HepG2 (cell line): ENCODE measurements at regions not wholly inside any gene's neighbourhood (a gene's known extent, or its start where the extent isn't known, plus 50 kb on each side); places are given as distances from the start of the nearest gene placed in this dataset.

Experiments used
- ATAC-seq: fragments of 200-7000 bp; cut with Tn5 transposase; 3 replicates; pipeline ENCODE4 v1.9.1; 2020; ENCODE audit warnings: mild to moderate bottlenecking, moderate library complexity
- BruUV-seq: library from RNA; stranded (reverse); fragments of 400-500 nt; replicated peaks from 2 replicates; lab custom pipeline; 2021; lab: Mats Ljungman, UMichigan
- CTCF ChIA-PET: fragments of 300-600 bp; formaldehyde crosslinking; extraction: SDS; loops from one replicate; lab custom pipeline; 2021; ENCODE audit warnings: low total read pairs, inconsistent platforms, low intra/inter-chr PET ratio; lab: Yijun Ruan, JAX
- POLR2A ChIA-PET: fragments of 350-600 bp; sonication (Branson Sonifier 250); formaldehyde crosslinking; loops from one replicate; lab custom pipeline; 2020; ENCODE audit warnings: antibody characterized with exemption, inconsistent platforms; lab: Yijun Ruan, JAX
- DNase-seq: peaks from one replicate; pipeline ENCODE4 v3.0.0-alpha.2; 2015; ENCODE audit warnings: low spot score
- FAIRE-seq: peaks from 3 replicates; lab custom pipeline; 2011; peaks lifted over from hg19 to GRCh38; lab: Jason Lieb, UNC
- H2AFZ ChIP-seq: one replicate; pipeline ENCODE4 v1.6.1; 2011; ENCODE audit warnings: low read length, inconsistent platforms
- H3K27ac ChIP-seq: fragments of 300-600 bp; 3 replicates; pipeline ENCODE4 v1.8.0; 2011; ENCODE audit warnings: mixed run types, mild to moderate bottlenecking, mixed read lengths, low read length, inconsistent platforms; ENCODE audit not compliant: insufficient read depth; ENCODE audit errors: extremely low read length
- H3K27me3 ChIP-seq, 2 experiments: fragments of 200-600 bp in 1 of 2; 2 replicates in 1 of 2; 3 replicates in 1 of 2; pipeline versions ENCODE4 v1.6.0 to v1.8.0; 2011; ENCODE audit warnings: low read length in 2 of 2, mild to moderate bottlenecking in 2 of 2, moderate library complexity in 2 of 2, inconsistent platforms in 1 of 2; ENCODE audit not compliant: insufficient read depth in 2 of 2, control insufficient read depth in 1 of 2
- H3K36me3 ChIP-seq, 2 experiments: fragments of 200-600 bp in 1 of 2; replicated peaks in 1 of 2; 2 replicates in 1 of 2; 3 replicates in 1 of 2; pipeline versions ENCODE4 v1.5.1 to v1.8.0; 2011; ENCODE audit warnings: low read length in 2 of 2, inconsistent platforms in 1 of 2; ENCODE audit not compliant: insufficient read depth in 2 of 2, control insufficient read depth in 1 of 2
- H3K4me1 ChIP-seq: 2 replicates; pipeline ENCODE4 v1.5.1; 2012; ENCODE audit warnings: low read length, inconsistent platforms; ENCODE audit not compliant: insufficient read depth
- H3K4me2 ChIP-seq: 2 replicates; pipeline ENCODE4 v1.6.0; 2011; ENCODE audit warnings: low read depth, low read length, inconsistent platforms
- H3K4me3 ChIP-seq, 3 experiments: fragments of 200-600 bp in 1 of 3; sonication (generic), shearing (Covaris generic) in 1 of 3; replicated peaks in 1 of 3; 2 replicates each; pipeline ENCODE4 v1.5.1; 2011 to 2016; ENCODE audit warnings: low read length in 3 of 3, inconsistent platforms in 2 of 3, low read depth in 2 of 3, mild to moderate bottlenecking in 2 of 3, control low read depth in 1 of 3, mixed read lengths in 1 of 3; ENCODE audit not compliant: insufficient read depth in 1 of 3
- H3K79me2 ChIP-seq: one replicate; pipeline ENCODE4 v1.6.1; 2011; ENCODE audit warnings: low read length, inconsistent platforms; ENCODE audit not compliant: insufficient read depth
- H3K9ac ChIP-seq: 2 replicates; pipeline ENCODE4 v1.6.0; 2011; ENCODE audit warnings: mild to moderate bottlenecking, low read depth, low read length, inconsistent platforms; ENCODE audit not compliant: insufficient read depth
- H3K9me3 ChIP-seq: 2 replicates; pipeline ENCODE4 v1.5.1; 2012; ENCODE audit warnings: mild to moderate bottlenecking, low read length
- H4K20me1 ChIP-seq: 2 replicates; pipeline ENCODE4 v1.6.0; 2011; ENCODE audit warnings: inconsistent platforms, mild to moderate bottlenecking, low read length, moderate library complexity; ENCODE audit not compliant: insufficient read depth
- CHCHD3 ChIP-seq: sonication (generic); formaldehyde crosslinking; IDR thresholded peaks from 2 replicates; pipeline ENCODE4 v1.8.0; 2022; ENCODE audit warnings: mild to moderate bottlenecking, missing genetic modification reagents, moderate library complexity
- EEA1 ChIP-seq: sonication (generic); formaldehyde crosslinking; IDR thresholded peaks from 2 replicates; pipeline ENCODE4 v1.5.1; 2020; ENCODE audit warnings: mild to moderate bottlenecking, missing genetic modification reagents, borderline replicate concordance
- ELF3 ChIP-seq: IDR thresholded peaks from 2 replicates; pipeline ENCODE4 v1.6.1; 2016; ENCODE audit warnings: missing genetic modification reagents, missing compliant biosample characterization
- FOSL1 ChIP-seq: sonication (generic); formaldehyde crosslinking; IDR thresholded peaks from 2 replicates; pipeline ENCODE4 v1.9.0; 2021; ENCODE audit warnings: missing genetic modification reagents, borderline replicate concordance
- FOXM1 ChIP-seq: sonication (generic); formaldehyde crosslinking; IDR thresholded peaks from 2 replicates; pipeline ENCODE4 v1.5.0; 2020; ENCODE audit warnings: missing genetic modification reagents
- MTF2 ChIP-seq: sonication (generic); formaldehyde crosslinking; IDR thresholded peaks from 2 replicates; pipeline ENCODE4 v1.5.0; 2020; ENCODE audit warnings: missing genetic modification reagents, borderline replicate concordance
- PRPF4 ChIP-seq: fragments of 200-400 bp; formaldehyde crosslinking; IDR thresholded peaks from 2 replicates; pipeline ENCODE4 v1.6.1; 2016; ENCODE audit warnings: low read length, low read depth; ENCODE audit not compliant: poor library complexity, severe bottlenecking
- TCF12 ChIP-seq, 2 experiments: fragments of 450-650 bp in 1 of 2; sonication (generic) in 1 of 2; formaldehyde crosslinking in 1 of 2; IDR thresholded peaks; 2 replicates each; pipeline versions ENCODE4 v1.6.1 to v1.8.0; 2017 to 2022; ENCODE audit warnings: antibody characterized with exemption in 1 of 2, mild to moderate bottlenecking in 1 of 2, missing genetic modification reagents in 1 of 2, moderate library complexity in 1 of 2
- TGIF2 ChIP-seq: IDR thresholded peaks from 2 replicates; pipeline ENCODE4 v1.6.1; 2016; ENCODE audit warnings: control low read depth, missing compliant biosample characterization
- ZNF788 ChIP-seq: sonication (generic); formaldehyde crosslinking; IDR thresholded peaks from 2 replicates; pipeline ENCODE4 v1.5.0; 2020; ENCODE audit warnings: mild to moderate bottlenecking, missing genetic modification reagents, borderline replicate concordance
- WGBS: methylation state at CpG from one replicate; pipeline ENCODE4 v1.1.6; 2017; ENCODE audit warnings: low lambda C conversion rate; 5-methylcytosine and 5-hydroxymethylcytosine counted together
- in situ Hi-C: cut with HindIII; loops from 2 replicates; pipeline ENCODE4 v1.10.0; 2017; ENCODE audit warnings: low pct_unique_long_range_greater_than_20kb; ENCODE audit not compliant: extremely low pct_ligation_motif_present
- intact Hi-C: fragments of 100-400 bp; cut with micrococcal nuclease; formaldehyde crosslinking; loops from one replicate; pipeline ENCODE4 v1.10.0; 2022; ENCODE audit not compliant: unreplicated experiment
- TF ChIP-seq, protein P1 (sequence below): sonication (generic); formaldehyde crosslinking; conservative IDR thresholded peaks from 2 replicates; pipeline ENCODE4 v1.4.0; 2020; ENCODE audit warnings: missing genetic modification reagents
- TF ChIP-seq, protein P2 (sequence below): sonication (generic); formaldehyde crosslinking; IDR thresholded peaks from 2 replicates; pipeline ENCODE4 v1.4.0; 2020; ENCODE audit warnings: low read depth, mild to moderate bottlenecking, missing genetic modification reagents
- TF ChIP-seq, protein P3 (sequence below): sonication (generic); formaldehyde crosslinking; IDR thresholded peaks from 2 replicates; pipeline ENCODE4 v1.4.0; 2020; ENCODE audit warnings: missing genetic modification reagents, borderline replicate concordance

DNA sequence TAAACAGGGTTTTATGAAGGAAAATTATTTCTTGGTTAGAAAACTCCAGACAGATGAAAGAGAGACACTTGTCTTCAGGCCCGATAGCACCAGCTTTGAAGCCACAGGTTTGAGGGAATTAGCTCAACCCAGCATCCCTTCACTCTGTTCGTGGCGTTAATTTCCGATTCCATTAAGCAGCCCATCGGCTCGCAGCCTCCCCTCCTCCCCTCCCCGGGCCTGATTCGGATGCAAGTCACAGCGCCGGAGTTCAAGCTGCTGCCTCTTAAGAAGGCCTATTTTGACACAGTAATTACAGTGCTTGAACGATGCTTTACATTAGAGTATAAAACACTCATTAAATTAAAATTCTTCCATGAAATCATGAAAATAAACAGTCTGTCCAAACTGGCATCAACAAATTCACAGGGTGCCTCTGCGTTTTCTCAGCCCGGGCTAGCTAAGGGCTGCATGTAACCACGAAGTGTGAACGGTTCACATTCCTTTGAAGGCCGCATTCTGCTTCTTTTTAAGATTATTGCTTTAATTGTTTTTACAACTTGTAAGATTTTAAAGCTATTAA is 145.8 kb downstream of the DICER1 start (continued):
- TF ChIP-seq, protein P1, sequence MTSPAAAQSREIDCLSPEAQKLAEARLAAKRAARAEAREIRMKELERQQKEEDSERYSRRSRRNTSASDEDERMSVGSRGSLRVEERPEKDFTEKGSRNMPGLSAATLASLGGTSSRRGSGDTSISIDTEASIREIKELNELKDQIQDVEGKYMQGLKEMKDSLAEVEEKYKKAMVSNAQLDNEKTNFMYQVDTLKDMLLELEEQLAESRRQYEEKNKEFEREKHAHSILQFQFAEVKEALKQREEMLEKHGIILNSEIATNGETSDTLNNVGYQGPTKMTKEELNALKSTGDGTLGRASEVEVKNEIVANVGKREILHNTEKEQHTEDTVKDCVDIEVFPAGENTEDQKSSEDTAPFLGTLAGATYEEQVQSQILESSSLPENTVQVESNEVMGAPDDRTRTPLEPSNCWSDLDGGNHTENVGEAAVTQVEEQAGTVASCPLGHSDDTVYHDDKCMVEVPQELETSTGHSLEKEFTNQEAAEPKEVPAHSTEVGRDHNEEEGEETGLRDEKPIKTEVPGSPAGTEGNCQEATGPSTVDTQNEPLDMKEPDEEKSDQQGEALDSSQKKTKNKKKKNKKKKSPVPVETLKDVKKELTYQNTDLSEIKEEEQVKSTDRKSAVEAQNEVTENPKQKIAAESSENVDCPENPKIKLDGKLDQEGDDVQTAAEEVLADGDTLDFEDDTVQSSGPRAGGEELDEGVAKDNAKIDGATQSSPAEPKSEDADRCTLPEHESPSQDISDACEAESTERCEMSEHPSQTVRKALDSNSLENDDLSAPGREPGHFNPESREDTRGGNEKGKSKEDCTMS (CRISPR knock-in tag) = no peak

DNA sequence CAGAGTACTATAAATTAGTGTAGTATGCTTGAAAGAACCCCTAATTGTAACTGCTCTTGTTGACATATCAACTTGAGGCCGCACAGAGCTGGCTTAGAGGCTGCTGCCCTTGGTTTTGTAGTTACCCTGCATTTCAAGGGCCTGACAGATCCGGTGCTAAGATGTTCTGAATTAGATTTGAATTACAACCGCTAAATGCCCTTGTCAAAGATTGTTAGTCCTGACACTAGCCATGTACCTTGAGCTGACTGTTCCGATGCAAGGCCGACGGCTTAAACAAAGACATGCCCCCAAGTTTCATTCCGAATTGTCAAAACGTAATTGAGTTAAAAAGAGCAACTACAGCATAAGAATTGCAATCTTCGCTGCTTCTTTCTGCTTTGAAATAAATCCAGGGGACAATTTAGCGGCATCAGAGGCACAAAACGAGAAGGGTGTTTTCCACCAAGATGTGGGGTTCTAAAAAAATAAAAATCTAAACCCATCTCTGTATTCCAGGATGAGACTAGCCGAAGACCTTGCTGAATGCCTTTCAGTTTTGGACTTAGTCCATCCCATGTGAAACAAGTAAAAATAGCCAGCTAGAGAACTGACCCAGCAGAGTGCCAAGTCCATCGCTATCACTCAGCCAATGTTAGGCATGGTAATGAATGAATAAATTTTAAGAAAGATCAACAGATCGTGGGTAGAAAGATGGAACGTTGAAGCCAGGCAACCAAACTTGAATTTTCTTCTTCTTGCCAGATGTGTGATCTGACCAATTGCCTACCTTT is 148.7 kb downstream of the DICER1 start:
- H3K79me2 ChIP-seq = no peaks in the 10 kb centered on the region
- DNase-seq (no peak), ATAC-seq (no peak), FAIRE-seq (no peak)
- no peak overlapping the region for H3K9ac ChIP-seq
- in situ Hi-C loops = no loop called here
- no peak overlapping the region for H2AFZ ChIP-seq
- ChIA-PET CTCF (no interaction called here), POLR2A (no interaction called here)
- H3K4me1 ChIP-seq = no peaks in the 10 kb centered on the region
- H3K36me3 ChIP-seq = no peaks in the 10 kb centered on the region
- intact Hi-C loops = no loop called here
- WGBS = 36% methylated on average over 15 of the region's 15 CpGs
- H3K4me3 ChIP-seq = no peak overlapping the region
- BruUV-seq = no TSS peak
- no peaks in the 10 kb centered on the region for H3K9me3 ChIP-seq
- H3K27me3 ChIP-seq = peaks cover 3 to 48% of the 10 kb centered on the region in 2 experiments
- no peak overlapping the region for H3K4me2 ChIP-seq
- no peaks in the 10 kb centered on the region for H4K20me1 ChIP-seq
- no peak overlapping the region for H3K27ac ChIP-seq
- TF ChIP-seq FOXM1 (CRISPR knock-in tag) (no peak), ZNF788 (CRISPR knock-in tag) (no peak), TCF12 (IDR thresholded peaks at IDR 0.05) (no peak), TCF12 (CRISPR knock-in tag; IDR thresholded peaks at IDR 0.05) (no peak), MTF2 (CRISPR knock-in tag) (no peak), TGIF2 (no peak), EEA1 (CRISPR knock-in tag) (no peak), ELF3 (CRISPR knock-in tag) (no peak), PRPF4 (no peak), FOSL1 (no peak), CHCHD3 (CRISPR knock-in tag) (no peak)
- TF ChIP-seq, protein P2, sequence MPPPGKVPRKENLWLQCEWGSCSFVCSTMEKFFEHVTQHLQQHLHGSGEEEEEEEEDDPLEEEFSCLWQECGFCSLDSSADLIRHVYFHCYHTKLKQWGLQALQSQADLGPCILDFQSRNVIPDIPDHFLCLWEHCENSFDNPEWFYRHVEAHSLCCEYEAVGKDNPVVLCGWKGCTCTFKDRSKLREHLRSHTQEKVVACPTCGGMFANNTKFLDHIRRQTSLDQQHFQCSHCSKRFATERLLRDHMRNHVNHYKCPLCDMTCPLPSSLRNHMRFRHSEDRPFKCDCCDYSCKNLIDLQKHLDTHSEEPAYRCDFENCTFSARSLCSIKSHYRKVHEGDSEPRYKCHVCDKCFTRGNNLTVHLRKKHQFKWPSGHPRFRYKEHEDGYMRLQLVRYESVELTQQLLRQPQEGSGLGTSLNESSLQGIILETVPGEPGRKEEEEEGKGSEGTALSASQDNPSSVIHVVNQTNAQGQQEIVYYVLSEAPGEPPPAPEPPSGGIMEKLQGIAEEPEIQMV (CRISPR knock-in tag) = no peak
- TF ChIP-seq, protein P3, sequence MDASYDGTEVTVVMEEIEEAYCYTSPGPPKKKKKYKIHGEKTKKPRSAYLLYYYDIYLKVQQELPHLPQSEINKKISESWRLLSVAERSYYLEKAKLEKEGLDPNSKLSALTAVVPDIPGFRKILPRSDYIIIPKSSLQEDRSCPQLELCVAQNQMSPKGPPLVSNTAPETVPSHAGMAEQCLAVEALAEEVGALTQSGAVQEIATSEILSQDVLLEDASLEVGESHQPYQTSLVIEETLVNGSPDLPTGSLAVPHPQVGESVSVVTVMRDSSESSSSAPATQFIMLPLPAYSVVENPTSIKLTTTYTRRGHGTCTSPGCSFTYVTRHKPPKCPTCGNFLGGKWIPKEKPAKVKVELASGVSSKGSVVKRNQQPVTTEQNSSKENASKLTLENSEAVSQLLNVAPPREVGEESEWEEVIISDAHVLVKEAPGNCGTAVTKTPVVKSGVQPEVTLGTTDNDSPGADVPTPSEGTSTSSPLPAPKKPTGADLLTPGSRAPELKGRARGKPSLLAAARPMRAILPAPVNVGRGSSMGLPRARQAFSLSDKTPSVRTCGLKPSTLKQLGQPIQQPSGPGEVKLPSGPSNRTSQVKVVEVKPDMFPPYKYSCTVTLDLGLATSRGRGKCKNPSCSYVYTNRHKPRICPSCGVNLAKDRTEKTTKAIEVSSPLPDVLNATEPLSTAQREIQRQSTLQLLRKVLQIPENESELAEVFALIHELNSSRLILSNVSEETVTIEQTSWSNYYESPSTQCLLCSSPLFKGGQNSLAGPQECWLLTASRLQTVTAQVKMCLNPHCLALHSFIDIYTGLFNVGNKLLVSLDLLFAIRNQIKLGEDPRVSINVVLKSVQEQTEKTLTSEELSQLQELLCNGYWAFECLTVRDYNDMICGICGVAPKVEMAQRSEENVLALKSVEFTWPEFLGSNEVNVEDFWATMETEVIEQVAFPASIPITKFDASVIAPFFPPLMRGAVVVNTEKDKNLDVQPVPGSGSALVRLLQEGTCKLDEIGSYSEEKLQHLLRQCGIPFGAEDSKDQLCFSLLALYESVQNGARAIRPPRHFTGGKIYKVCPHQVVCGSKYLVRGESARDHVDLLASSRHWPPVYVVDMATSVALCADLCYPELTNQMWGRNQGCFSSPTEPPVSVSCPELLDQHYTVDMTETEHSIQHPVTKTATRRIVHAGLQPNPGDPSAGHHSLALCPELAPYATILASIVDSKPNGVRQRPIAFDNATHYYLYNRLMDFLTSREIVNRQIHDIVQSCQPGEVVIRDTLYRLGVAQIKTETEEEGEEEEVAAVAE (CRISPR knock-in tag) = no peak
